ENCODE measurements at regions not wholly inside any gene's neighbourhood (a gene's known extent, or its start where the extent isn't known, plus 50 kb on each side); places are given as distances from the start of the nearest gene placed in this dataset.
"Not testable (repeated sequence)": the region's sequence is repeated elsewhere in the genome, so short reads cannot be mapped to it uniquely, and the experiment has no call there.

- Mint-ChIP-seq H3K36me3 (ENCODE audit: insufficient read depth, unreplicated experiment) (no peaks in the 10 kb centered on the region), H3K27me3 (ENCODE audit: insufficient read depth, unreplicated experiment) (peaks cover 24% of the 10 kb centered on the region), H3K9me3 (ENCODE audit: unreplicated experiment) (no peaks in the 10 kb centered on the region), H3K4me1 (ENCODE audit: insufficient read depth, unreplicated experiment) (no peaks in the 10 kb centered on the region), H3K4me3 (ENCODE audit: unreplicated experiment) (no peak overlapping the region), H3K27ac (ENCODE audit: low read depth, unreplicated experiment) (no peak overlapping the region)
- no peak for DNase-seq (ENCODE audit: unreplicated experiment)
- POLR2A ChIA-PET: no interaction called here
- no TSS peak for BruUV-seq (replicated peaks)
- no peak for TF ChIP-seq CTCF (IDR thresholded peaks at IDR 0.05; ENCODE audit: unreplicated experiment)
- intact Hi-C loops (cut with micrococcal nuclease): no loop called here
- CTCF ChIA-PET: no interaction called here
These were observed 61.4 kb upstream of the ALDH1B1 start for GRCh38 chr9:38331141-38331540.

- H3K27me3 Mint-ChIP-seq (ENCODE audit: insufficient read depth, unreplicated experiment): peaks cover 24% of the 10 kb centered on the region
- TF ChIP-seq CTCF (IDR thresholded peaks at IDR 0.05; ENCODE audit: unreplicated experiment): no peak
- no peak overlapping the region for H3K4me3 Mint-ChIP-seq (ENCODE audit: unreplicated experiment)
- H3K36me3 Mint-ChIP-seq (ENCODE audit: insufficient read depth, unreplicated experiment): no peaks in the 10 kb centered on the region
- H3K9me3 Mint-ChIP-seq (ENCODE audit: unreplicated experiment): no peaks in the 10 kb centered on the region
- BruUV-seq (replicated peaks): no TSS peak
- ChIA-PET POLR2A (interaction anchor here (1.4 kb wide), 1 partner anchor 9 kb away, joined by 4 read pairs; no protein-coding TSS in a partner anchor), CTCF (interaction anchor here (0.7 to 1.3 kb wide), 4 partner anchors 8 to 243 kb away, joined by 3 to 5 read pairs (median 4); no protein-coding TSS in a partner anchor)
- no peak overlapping the region for H3K27ac Mint-ChIP-seq (ENCODE audit: low read depth, unreplicated experiment)
- no peak for DNase-seq (ENCODE audit: unreplicated experiment)
- H3K4me1 Mint-ChIP-seq (ENCODE audit: insufficient read depth, unreplicated experiment): no peaks in the 10 kb centered on the region
- intact Hi-C loops (cut with micrococcal nuclease): no loop called here
These were observed 62.5 kb upstream of the ALDH1B1 start for GRCh38 chr9:38329968-38330367.

GRCh38 chr9:38328765-38329164 lies 63.7 kb upstream of the ALDH1B1 start:
- Mint-ChIP-seq H3K36me3 (ENCODE audit: insufficient read depth, unreplicated experiment) (no peaks in the 10 kb centered on the region), H3K4me3 (ENCODE audit: unreplicated experiment) (no peak overlapping the region), H3K4me1 (ENCODE audit: insufficient read depth, unreplicated experiment) (no peaks in the 10 kb centered on the region), H3K9me3 (ENCODE audit: unreplicated experiment) (no peaks in the 10 kb centered on the region), H3K27ac (ENCODE audit: low read depth, unreplicated experiment) (no peak overlapping the region), H3K27me3 (ENCODE audit: insufficient read depth, unreplicated experiment) (peaks cover 24% of the 10 kb centered on the region)
- BruUV-seq (replicated peaks): no TSS peak
- ChIA-PET CTCF (no interaction called here), POLR2A (interaction anchor here (1.4 kb wide), 1 partner anchor 8 kb away, joined by 4 read pairs; no protein-coding TSS in a partner anchor)
- TF ChIP-seq CTCF (IDR thresholded peaks at IDR 0.05; ENCODE audit: unreplicated experiment): no peak
- intact Hi-C loops (cut with micrococcal nuclease): no loop called here
- DNase-seq (ENCODE audit: unreplicated experiment): no peak

- Mint-ChIP-seq H3K9me3 (ENCODE audit: unreplicated experiment) (no peaks in the 10 kb centered on the region), H3K27ac (ENCODE audit: low read depth, unreplicated experiment) (no peak overlapping the region), H3K4me3 (ENCODE audit: unreplicated experiment) (no peak overlapping the region), H3K27me3 (ENCODE audit: insufficient read depth, unreplicated experiment) (peaks cover 36% of the 10 kb centered on the region), H3K36me3 (ENCODE audit: insufficient read depth, unreplicated experiment) (no peaks in the 10 kb centered on the region), H3K4me1 (ENCODE audit: insufficient read depth, unreplicated experiment) (no peaks in the 10 kb centered on the region)
- intact Hi-C loops (cut with micrococcal nuclease): no loop called here
- ChIA-PET CTCF (no interaction called here), POLR2A (no interaction called here)
- no TSS peak for BruUV-seq (replicated peaks)
- DNase-seq (ENCODE audit: unreplicated experiment): no peak
- TF ChIP-seq CTCF (IDR thresholded peaks at IDR 0.05; ENCODE audit: unreplicated experiment): no peak
These were observed 66.4 kb upstream of the ALDH1B1 start for GRCh38 chr9:38326122-38326521.

- POLR2A ChIA-PET; DNase-seq (ENCODE audit: unreplicated experiment); intact Hi-C loops (cut with micrococcal nuclease); H3K9me3 Mint-ChIP-seq (ENCODE audit: unreplicated experiment); H3K4me1 Mint-ChIP-seq (ENCODE audit: insufficient read depth, unreplicated experiment); H3K27ac Mint-ChIP-seq (ENCODE audit: low read depth, unreplicated experiment); BruUV-seq (replicated peaks); H3K4me3 Mint-ChIP-seq (ENCODE audit: unreplicated experiment); H3K36me3 Mint-ChIP-seq (ENCODE audit: insufficient read depth, unreplicated experiment); CTCF ChIA-PET: not testable (repeated sequence)
- peaks cover 36% of the 10 kb centered on the region for H3K27me3 Mint-ChIP-seq (ENCODE audit: insufficient read depth, unreplicated experiment)
These were observed 68.3 kb upstream of the ALDH1B1 start for GRCh38 chr9:38324213-38324612.
